HepG2 (cell line): ENCODE measurements at regions not wholly inside any gene's neighbourhood (a gene's known extent, or its start where the extent isn't known, plus 50 kb on each side); places are given as distances from the start of the nearest gene placed in this dataset.

ENCODE experiments used
- ATAC-seq: fragments of 200-7000 bp; cut with Tn5 transposase; 3 replicates; pipeline ENCODE4 v1.9.1; 2020; ENCODE audit warnings: mild to moderate bottlenecking, moderate library complexity
- BruUV-seq: library from RNA; stranded (reverse); fragments of 400-500 nt; replicated peaks from 2 replicates; lab custom pipeline; 2021; lab: Mats Ljungman, UMichigan
- CTCF ChIA-PET: fragments of 300-600 bp; formaldehyde crosslinking; extraction: SDS; loops from one replicate; lab custom pipeline; 2021; ENCODE audit warnings: low total read pairs, inconsistent platforms, low intra/inter-chr PET ratio; lab: Yijun Ruan, JAX
- POLR2A ChIA-PET: fragments of 350-600 bp; sonication (Branson Sonifier 250); formaldehyde crosslinking; loops from one replicate; lab custom pipeline; 2020; ENCODE audit warnings: antibody characterized with exemption, inconsistent platforms; lab: Yijun Ruan, JAX
- DNase-seq: peaks from one replicate; pipeline ENCODE4 v3.0.0-alpha.2; 2015; ENCODE audit warnings: low spot score
- FAIRE-seq: peaks from 3 replicates; lab custom pipeline; 2011; peaks lifted over from hg19 to GRCh38; lab: Jason Lieb, UNC
- H2AFZ ChIP-seq: one replicate; pipeline ENCODE4 v1.6.1; 2011; ENCODE audit warnings: low read length, inconsistent platforms
- H3K27ac ChIP-seq: fragments of 300-600 bp; 3 replicates; pipeline ENCODE4 v1.8.0; 2011; ENCODE audit warnings: mixed run types, mild to moderate bottlenecking, mixed read lengths, low read length, inconsistent platforms; ENCODE audit not compliant: insufficient read depth; ENCODE audit errors: extremely low read length
- H3K27me3 ChIP-seq, 2 experiments: fragments of 200-600 bp in 1 of 2; 2 replicates in 1 of 2; 3 replicates in 1 of 2; pipeline versions ENCODE4 v1.6.0 to v1.8.0; 2011; ENCODE audit warnings: low read length in 2 of 2, mild to moderate bottlenecking in 2 of 2, moderate library complexity in 2 of 2, inconsistent platforms in 1 of 2; ENCODE audit not compliant: insufficient read depth in 2 of 2, control insufficient read depth in 1 of 2
- H3K36me3 ChIP-seq, 2 experiments: fragments of 200-600 bp in 1 of 2; replicated peaks in 1 of 2; 2 replicates in 1 of 2; 3 replicates in 1 of 2; pipeline versions ENCODE4 v1.5.1 to v1.8.0; 2011; ENCODE audit warnings: low read length in 2 of 2, inconsistent platforms in 1 of 2; ENCODE audit not compliant: insufficient read depth in 2 of 2, control insufficient read depth in 1 of 2
- H3K4me1 ChIP-seq: 2 replicates; pipeline ENCODE4 v1.5.1; 2012; ENCODE audit warnings: low read length, inconsistent platforms; ENCODE audit not compliant: insufficient read depth
- H3K4me2 ChIP-seq: 2 replicates; pipeline ENCODE4 v1.6.0; 2011; ENCODE audit warnings: low read depth, low read length, inconsistent platforms
- H3K4me3 ChIP-seq, 3 experiments: fragments of 200-600 bp in 1 of 3; sonication (generic), shearing (Covaris generic) in 1 of 3; replicated peaks in 1 of 3; 2 replicates each; pipeline ENCODE4 v1.5.1; 2011 to 2016; ENCODE audit warnings: low read length in 3 of 3, inconsistent platforms in 2 of 3, low read depth in 2 of 3, mild to moderate bottlenecking in 2 of 3, control low read depth in 1 of 3, mixed read lengths in 1 of 3; ENCODE audit not compliant: insufficient read depth in 1 of 3
- H3K79me2 ChIP-seq: one replicate; pipeline ENCODE4 v1.6.1; 2011; ENCODE audit warnings: low read length, inconsistent platforms; ENCODE audit not compliant: insufficient read depth
- H3K9ac ChIP-seq: 2 replicates; pipeline ENCODE4 v1.6.0; 2011; ENCODE audit warnings: mild to moderate bottlenecking, low read depth, low read length, inconsistent platforms; ENCODE audit not compliant: insufficient read depth
- H3K9me3 ChIP-seq: 2 replicates; pipeline ENCODE4 v1.5.1; 2012; ENCODE audit warnings: mild to moderate bottlenecking, low read length
- H4K20me1 ChIP-seq: 2 replicates; pipeline ENCODE4 v1.6.0; 2011; ENCODE audit warnings: inconsistent platforms, mild to moderate bottlenecking, low read length, moderate library complexity; ENCODE audit not compliant: insufficient read depth
- ASH2L ChIP-seq: fragments of 300-600, 200-600 bp; sonication (generic); IDR thresholded peaks from 2 replicates; pipeline ENCODE4 v1.7.0; 2017; ENCODE audit warnings: low read depth, mild to moderate bottlenecking, moderate library complexity, mixed read lengths, low read length; ENCODE audit not compliant: insufficient read length
- FOXC1 ChIP-seq: sonication (generic); formaldehyde crosslinking; IDR thresholded peaks from 2 replicates; pipeline ENCODE4 v1.8.0; 2022; ENCODE audit warnings: mild to moderate bottlenecking, missing genetic modification reagents, borderline replicate concordance
- KLF9 ChIP-seq: IDR thresholded peaks from 2 replicates; pipeline ENCODE4 v1.6.1; 2016; ENCODE audit warnings: low read depth
- PLSCR1 ChIP-seq: sonication (generic); formaldehyde crosslinking; IDR thresholded peaks from 2 replicates; pipeline ENCODE4 v1.5.0; 2020; ENCODE audit warnings: missing genetic modification reagents, mild to moderate bottlenecking, borderline replicate concordance
- TP53 ChIP-seq: sonication (generic); formaldehyde crosslinking; conservative IDR thresholded peaks from 2 replicates; pipeline ENCODE4 v1.4.0; 2020; ENCODE audit warnings: missing genetic modification reagents
- ZNF850 ChIP-seq: sonication (generic); formaldehyde crosslinking; conservative IDR thresholded peaks from 2 replicates; pipeline ENCODE4 v1.9.0; 2021; ENCODE audit warnings: mild to moderate bottlenecking, missing genetic modification reagents
- WGBS: methylation state at CpG from one replicate; pipeline ENCODE4 v1.1.6; 2017; ENCODE audit warnings: low lambda C conversion rate; 5-methylcytosine and 5-hydroxymethylcytosine counted together
- in situ Hi-C: cut with HindIII; loops from 2 replicates; pipeline ENCODE4 v1.10.0; 2017; ENCODE audit warnings: low pct_unique_long_range_greater_than_20kb; ENCODE audit not compliant: extremely low pct_ligation_motif_present
- intact Hi-C: fragments of 100-400 bp; cut with micrococcal nuclease; formaldehyde crosslinking; loops from one replicate; pipeline ENCODE4 v1.10.0; 2022; ENCODE audit not compliant: unreplicated experiment
- TF ChIP-seq, protein P1 (sequence below): sonication (generic); formaldehyde crosslinking; IDR thresholded peaks from 2 replicates; pipeline ENCODE4; 2020; ENCODE audit warnings: missing genetic modification reagents, mild to moderate bottlenecking, borderline replicate concordance
- TF ChIP-seq, protein P2 (sequence below): IDR thresholded peaks from 2 replicates; pipeline ENCODE4 v1.6.1; 2012; ENCODE audit warnings: low read depth, low read length, improper control_type of control experiment
- TF ChIP-seq, protein P3 (sequence below): sonication (generic); formaldehyde crosslinking; IDR thresholded peaks from 2 replicates; pipeline ENCODE4 v1.5.0; 2020; ENCODE audit warnings: missing genetic modification reagents
- TF ChIP-seq, protein P4 (sequence below): sonication (generic); formaldehyde crosslinking; IDR thresholded peaks from 2 replicates; pipeline ENCODE4 v1.5.0; 2020; ENCODE audit warnings: missing genetic modification reagents
- TF ChIP-seq, protein P5 (sequence below): sonication (generic); formaldehyde crosslinking; conservative IDR thresholded peaks from 2 replicates; pipeline ENCODE4 v1.4.0; 2020; ENCODE audit warnings: missing genetic modification reagents

GRCh38 chr6:92274588-92274987, 1144.8 kb downstream of the EPHA7 start:
- no TSS peak for BruUV-seq
- TF ChIP-seq, protein P1, sequence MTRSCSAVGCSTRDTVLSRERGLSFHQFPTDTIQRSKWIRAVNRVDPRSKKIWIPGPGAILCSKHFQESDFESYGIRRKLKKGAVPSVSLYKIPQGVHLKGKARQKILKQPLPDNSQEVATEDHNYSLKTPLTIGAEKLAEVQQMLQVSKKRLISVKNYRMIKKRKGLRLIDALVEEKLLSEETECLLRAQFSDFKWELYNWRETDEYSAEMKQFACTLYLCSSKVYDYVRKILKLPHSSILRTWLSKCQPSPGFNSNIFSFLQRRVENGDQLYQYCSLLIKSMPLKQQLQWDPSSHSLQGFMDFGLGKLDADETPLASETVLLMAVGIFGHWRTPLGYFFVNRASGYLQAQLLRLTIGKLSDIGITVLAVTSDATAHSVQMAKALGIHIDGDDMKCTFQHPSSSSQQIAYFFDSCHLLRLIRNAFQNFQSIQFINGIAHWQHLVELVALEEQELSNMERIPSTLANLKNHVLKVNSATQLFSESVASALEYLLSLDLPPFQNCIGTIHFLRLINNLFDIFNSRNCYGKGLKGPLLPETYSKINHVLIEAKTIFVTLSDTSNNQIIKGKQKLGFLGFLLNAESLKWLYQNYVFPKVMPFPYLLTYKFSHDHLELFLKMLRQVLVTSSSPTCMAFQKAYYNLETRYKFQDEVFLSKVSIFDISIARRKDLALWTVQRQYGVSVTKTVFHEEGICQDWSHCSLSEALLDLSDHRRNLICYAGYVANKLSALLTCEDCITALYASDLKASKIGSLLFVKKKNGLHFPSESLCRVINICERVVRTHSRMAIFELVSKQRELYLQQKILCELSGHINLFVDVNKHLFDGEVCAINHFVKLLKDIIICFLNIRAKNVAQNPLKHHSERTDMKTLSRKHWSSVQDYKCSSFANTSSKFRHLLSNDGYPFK (CRISPR knock-in tag) = no peak
- TF ChIP-seq KLF9 (CRISPR knock-in tag) (no peak), PLSCR1 (CRISPR knock-in tag) (no peak), TP53 (CRISPR knock-in tag) (no peak), ZNF850 (CRISPR knock-in tag) (no peak), FOXC1 (no peak), ASH2L (no peak)
- TF ChIP-seq, protein P2, sequence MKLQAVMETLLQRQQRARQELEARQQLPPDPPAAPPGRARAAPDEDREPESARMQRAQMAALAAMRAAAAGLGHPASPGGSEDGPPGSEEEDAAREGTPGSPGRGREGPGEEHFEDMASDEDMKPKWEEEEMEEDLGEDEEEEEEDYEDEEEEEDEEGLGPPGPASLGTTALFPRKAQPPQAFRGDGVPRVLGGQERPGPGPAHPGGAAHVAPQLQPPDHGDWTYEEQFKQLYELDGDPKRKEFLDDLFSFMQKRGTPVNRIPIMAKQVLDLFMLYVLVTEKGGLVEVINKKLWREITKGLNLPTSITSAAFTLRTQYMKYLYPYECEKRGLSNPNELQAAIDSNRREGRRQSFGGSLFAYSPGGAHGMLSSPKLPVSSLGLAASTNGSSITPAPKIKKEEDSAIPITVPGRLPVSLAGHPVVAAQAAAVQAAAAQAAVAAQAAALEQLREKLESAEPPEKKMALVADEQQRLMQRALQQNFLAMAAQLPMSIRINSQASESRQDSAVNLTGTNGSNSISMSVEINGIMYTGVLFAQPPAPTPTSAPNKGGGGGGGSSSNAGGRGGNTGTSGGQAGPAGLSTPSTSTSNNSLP = no peak
- TF ChIP-seq, protein P3, sequence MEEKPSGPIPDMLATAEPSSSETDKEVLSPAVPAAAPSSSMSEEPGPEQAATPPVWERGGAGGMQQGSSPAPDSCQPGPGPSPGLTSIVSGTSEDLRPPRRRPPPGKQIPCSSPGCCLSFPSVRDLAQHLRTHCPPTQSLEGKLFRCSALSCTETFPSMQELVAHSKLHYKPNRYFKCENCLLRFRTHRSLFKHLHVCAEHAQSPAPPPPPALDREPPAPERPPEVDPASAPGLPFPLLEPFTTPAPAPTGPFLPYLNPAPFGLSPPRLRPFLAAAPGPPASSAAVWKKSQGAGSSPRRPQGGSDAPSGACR (CRISPR knock-in tag) = no peak
- TF ChIP-seq, protein P4, sequence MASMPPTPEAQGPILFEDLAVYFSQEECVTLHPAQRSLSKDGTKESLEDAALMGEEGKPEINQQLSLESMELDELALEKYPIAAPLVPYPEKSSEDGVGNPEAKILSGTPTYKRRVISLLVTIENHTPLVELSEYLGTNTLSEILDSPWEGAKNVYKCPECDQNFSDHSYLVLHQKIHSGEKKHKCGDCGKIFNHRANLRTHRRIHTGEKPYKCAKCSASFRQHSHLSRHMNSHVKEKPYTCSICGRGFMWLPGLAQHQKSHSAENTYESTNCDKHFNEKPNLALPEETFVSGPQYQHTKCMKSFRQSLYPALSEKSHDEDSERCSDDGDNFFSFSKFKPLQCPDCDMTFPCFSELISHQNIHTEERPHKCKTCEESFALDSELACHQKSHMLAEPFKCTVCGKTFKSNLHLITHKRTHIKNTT = no peak
- TF ChIP-seq, protein P5, sequence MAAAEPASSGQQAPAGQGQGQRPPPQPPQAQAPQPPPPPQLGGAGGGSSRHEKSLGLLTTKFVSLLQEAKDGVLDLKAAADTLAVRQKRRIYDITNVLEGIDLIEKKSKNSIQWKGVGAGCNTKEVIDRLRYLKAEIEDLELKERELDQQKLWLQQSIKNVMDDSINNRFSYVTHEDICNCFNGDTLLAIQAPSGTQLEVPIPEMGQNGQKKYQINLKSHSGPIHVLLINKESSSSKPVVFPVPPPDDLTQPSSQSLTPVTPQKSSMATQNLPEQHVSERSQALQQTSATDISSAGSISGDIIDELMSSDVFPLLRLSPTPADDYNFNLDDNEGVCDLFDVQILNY (CRISPR knock-in tag) = no peak
- no peak overlapping the region for H2AFZ ChIP-seq
- no peaks in the 10 kb centered on the region for H3K27me3 ChIP-seq
- intact Hi-C loops (no loop called here), in situ Hi-C loops (no loop called here)
- no peak overlapping the region for H3K27ac ChIP-seq
- no peaks in the 10 kb centered on the region for H3K36me3 ChIP-seq
- H3K79me2 ChIP-seq = no peaks in the 10 kb centered on the region
- no peak overlapping the region for H3K9ac ChIP-seq
- ChIA-PET CTCF (no interaction called here), POLR2A (no interaction called here)
- H3K4me2 ChIP-seq = no peak overlapping the region
- H4K20me1 ChIP-seq = no peaks in the 10 kb centered on the region
- no peaks in the 10 kb centered on the region for H3K9me3 ChIP-seq
- no peaks in the 10 kb centered on the region for H3K4me1 ChIP-seq
- FAIRE-seq (no peak), ATAC-seq (no peak), DNase-seq (no peak)
- no peak overlapping the region for H3K4me3 ChIP-seq
- WGBS = 0% methylated on average over 6 of the region's 8 CpGs
